ENCODE measurements at regions not wholly inside any gene's neighbourhood (a gene's known extent, or its start where the extent isn't known, plus 50 kb on each side); places are given as distances from the start of the nearest gene placed in this dataset.
A peak's percentile ranks its signal among the peaks of the same experiment; 100 is the strongest.
"Not testable (repeated sequence)": the region's sequence is repeated elsewhere in the genome, so short reads cannot be mapped to it uniquely, and the experiment has no call there.

DNA sequence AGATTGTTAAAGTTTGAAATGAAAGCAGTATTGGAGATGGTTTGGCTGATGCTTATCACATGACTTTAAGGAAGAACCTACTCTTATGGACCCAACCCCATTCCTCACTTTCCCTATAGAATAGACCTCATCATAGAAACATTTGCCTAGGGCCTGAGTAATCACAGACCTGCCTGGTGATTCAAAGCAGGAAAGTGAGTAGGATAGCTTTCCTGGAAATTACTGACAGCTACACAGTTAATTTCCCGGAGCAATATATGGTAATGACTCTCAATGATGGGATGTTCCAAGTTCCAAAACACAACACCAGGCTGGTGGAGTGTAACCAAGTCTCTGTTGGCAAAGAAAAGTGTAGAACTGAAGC is 233.8 kb downstream of the SIM1 start:
- intact Hi-C loops (cut with DNase I) = no loop called here

GRCh38 chr6:100230115-100230952 is 234.4 kb downstream of the SIM1 start:
- intact Hi-C loops (cut with DNase I) = no loop called here
- DNase-seq (ENCODE audit: low spot score) = no peak

More for the DNA sequence above, 233.8 kb downstream of the SIM1 start:
- DNase-seq (ENCODE audit: low spot score) = no peak

DNA sequence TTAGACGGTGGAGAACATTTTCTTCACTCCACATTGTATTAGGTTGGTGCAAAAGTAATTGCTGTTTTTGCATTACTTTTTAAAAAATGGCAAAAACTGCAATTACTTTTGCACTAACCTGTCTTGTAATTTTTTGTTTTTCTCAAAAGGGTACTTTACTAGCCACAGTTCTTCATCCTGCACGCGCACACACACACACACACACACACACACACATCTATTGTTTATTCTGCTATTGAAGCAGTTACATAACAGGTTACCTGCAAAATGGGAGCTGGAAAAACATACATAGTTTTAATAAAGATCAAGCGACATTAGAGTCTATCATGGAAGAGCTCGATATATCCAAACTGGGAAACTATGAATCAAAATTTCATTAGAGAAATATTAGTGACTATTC is 235.2 kb downstream of the SIM1 start:
- intact Hi-C loops (cut with DNase I) = no loop called here
- no peak for DNase-seq (ENCODE audit: low spot score)

GRCh38 chr6:100228834-100229441 is 234.9 kb upstream of the MCHR2 start:
- DNase-seq (ENCODE audit: low spot score) = peak; percentile 82
- intact Hi-C loops (cut with DNase I) = no loop called here

DNA sequence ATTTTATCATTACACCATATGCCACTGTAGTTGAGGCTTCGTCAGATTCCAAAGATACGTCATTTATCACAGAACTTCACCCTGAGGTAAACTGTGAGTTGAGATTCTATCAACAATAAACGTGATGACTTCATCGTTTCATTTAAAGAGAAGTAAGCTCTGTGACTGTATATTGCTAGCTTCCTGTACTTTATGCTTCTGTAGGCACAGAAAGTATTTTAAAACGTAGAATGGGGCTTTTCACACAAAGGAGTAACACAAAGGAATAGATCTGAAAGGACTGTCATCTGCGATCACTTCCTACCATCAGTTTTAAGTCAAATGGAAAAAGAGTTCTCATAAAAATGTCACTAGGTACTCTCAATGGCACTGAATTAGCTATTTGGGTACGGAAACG is 234.4 kb upstream of the MCHR2 start:
- DNase-seq (ENCODE audit: low spot score) = no peak
- intact Hi-C loops (cut with DNase I) = no loop called here

DNA sequence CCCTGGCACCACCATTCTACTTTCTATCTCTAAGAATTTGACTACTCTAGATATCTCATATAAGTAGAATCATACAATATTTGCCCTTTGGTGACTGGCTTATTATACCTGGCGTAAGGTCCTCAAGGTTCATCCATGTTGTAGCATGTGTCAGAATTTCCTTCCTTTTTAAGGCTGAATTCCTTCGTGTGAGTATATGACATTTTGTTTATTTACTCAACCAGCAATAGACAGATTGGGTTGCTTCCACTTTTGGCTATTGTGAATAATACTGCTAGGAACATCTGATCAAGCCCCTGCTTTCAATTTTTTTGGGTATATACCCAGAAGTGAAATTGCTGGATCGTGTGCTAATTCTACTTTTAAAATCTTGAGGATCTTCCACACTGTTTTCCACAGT is 232.8 kb upstream of the MCHR2 start:
- DNase-seq (ENCODE audit: low spot score) = no peak
- intact Hi-C loops (cut with DNase I) = no loop called here

DNA sequence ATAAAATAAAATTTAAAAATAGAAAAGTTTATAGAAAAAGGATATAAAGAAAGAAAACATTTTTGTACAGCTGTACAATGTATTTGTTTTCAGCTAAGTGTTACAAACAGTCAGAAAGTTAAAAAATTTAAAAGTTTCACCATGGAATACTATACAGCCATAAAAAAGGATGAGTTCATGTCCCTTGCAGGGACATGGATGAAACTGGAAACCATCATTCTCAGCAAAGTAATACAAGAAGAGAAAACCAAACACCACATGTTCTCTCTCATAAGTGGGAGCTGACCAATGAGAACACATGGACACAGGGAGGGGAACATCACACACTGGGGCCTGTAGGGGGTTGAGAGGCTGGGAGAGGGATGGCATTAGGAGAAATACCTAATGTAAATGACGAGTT is 229.9 kb upstream of the MCHR2 start:
- intact Hi-C loops (cut with DNase I); DNase-seq (ENCODE audit: low spot score): not testable (repeated sequence)

- intact Hi-C loops (cut with DNase I) = no loop called here
- no peak for DNase-seq (ENCODE audit: low spot score)
Measured at GRCh38 chr6:100220543-100220942, 226.5 kb upstream of the MCHR2 start.

- no peak for DNase-seq (ENCODE audit: low spot score)
- intact Hi-C loops (cut with DNase I) = no loop called here
Measured at GRCh38 chr6:100217225-100218012, 223.4 kb upstream of the MCHR2 start.

DNA sequence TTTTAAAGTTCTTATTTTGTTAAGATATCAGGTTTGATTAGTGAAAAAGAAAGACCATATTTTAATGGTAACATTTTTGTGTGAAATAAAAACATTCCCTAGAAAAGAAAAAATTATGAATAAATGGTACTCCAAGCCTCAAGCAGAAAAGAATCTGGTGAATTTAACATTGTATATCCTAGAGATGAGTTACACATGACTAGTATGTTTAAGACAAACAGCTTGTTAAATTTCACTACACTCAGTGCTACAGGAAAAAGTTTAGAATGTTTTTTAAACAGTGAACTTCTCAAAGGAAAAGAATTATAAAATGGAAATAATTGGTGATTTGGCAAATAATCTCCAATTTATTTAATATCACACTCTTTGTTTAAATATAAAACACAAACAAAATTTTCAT is 222.7 kb upstream of the MCHR2 start:
- no peak for DNase-seq (ENCODE audit: low spot score)
- intact Hi-C loops (cut with DNase I) = no loop called here

DNA sequence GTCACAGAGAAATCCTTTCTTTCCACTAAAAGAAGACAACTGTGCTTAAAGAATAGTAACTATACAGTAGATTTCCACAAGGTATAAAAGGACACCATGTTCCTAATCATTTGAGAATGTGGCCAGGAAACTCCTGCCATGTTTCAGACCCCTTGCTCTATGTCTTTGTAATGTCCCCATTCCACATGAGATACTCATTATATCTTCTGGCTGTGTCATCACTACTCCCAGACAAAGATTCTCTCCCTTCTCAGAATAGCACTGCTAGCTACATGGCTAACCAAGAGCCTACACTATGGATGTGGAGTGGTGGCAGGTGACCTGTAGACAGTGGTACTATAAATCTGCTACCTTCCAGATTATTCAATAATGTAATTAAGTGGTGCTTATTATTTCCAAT is 218.1 kb upstream of the MCHR2 start:
- intact Hi-C loops (cut with DNase I) = no loop called here
- no peak for DNase-seq (ENCODE audit: low spot score)

- intact Hi-C loops (cut with DNase I) = no loop called here
- DNase-seq (ENCODE audit: low spot score) = no peak
Measured at GRCh38 chr6:100210137-100211117, 216.4 kb upstream of the MCHR2 start.

DNA sequence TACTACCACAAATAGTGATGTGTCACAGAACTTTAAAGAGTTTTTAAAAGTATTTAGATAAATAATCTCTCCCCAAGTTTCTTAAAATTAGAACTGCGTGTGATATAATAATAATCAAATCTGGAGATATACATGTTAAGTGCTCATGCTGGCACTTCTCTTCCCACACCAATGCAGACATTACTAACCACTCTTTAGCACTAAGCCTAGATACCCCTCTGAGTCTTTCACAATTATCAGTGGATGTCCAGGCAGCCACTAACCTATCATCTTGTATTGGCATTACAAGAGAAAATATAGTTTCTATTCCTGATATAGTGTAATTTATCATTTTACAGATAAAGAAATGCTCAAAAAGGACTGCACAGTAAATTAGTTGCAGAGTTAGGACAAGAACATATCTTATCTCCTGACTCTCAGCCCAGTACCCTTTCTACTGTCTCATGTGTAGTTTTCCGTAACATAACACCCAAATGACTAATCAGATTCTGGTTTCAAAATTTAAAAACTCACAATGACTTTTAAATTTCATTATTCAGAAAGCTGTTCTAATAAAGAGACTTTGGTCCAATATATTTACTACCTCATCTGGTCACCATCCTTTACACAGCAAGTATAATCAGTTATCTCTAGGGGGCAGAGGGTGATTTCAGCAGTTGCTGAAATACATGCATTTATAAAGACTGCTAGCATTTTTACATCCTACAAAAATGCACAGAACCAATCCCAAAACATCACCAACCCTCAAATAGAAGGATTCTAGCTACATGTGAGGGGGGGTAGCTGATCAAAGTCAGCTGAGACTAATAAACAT is 215.5 kb upstream of the MCHR2 start:
- intact Hi-C loops (cut with DNase I) = no loop called here
- no peak for DNase-seq (ENCODE audit: low spot score)

- intact Hi-C loops (cut with DNase I) = no loop called here
- DNase-seq (ENCODE audit: low spot score) = no peak
Measured at GRCh38 chr6:100203400-100203799, 209.4 kb upstream of the MCHR2 start.

DNA sequence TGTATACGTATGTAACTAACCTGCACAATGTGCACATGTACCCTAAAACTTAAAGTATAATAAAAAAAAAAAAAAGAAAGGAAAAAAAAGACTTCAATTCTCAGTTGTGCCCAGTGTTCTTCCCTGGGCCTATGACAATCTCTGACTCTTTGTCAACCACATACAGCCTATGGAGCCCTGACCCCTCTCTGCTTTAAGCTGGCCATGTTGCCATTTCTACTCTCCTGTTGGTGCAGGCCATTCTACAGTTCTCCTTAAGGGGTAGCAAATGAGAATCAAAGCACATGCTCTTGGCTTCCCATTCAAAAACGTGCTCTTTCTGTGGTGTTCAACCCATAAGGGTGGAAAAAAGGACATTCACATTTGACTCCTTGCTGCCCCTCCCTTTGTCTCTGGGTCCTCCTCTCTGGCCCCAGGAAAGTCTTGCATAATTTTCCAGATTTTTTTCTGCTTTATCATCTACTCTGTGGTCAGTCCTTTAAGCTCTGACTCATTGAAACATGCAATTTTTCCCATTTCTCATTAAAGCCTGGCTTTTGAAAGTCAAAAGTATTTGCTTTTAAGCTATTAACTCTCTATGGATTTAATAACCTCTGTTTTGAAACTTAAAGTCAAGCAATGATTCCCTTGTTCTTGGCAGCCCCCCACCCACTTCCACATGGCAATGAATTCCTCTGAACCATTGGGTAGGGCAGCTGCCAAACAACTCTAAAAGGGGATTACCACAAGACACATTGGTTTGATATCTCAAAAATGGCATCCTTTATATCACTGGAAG is 208.6 kb upstream of the MCHR2 start:
- intact Hi-C loops (cut with DNase I) = no loop called here
- no peak for DNase-seq (ENCODE audit: low spot score)

- intact Hi-C loops (cut with DNase I) = not testable (repeated sequence)
Measured at GRCh38 chr6:100196214-100196982, 202.4 kb upstream of the MCHR2 start.

DNA sequence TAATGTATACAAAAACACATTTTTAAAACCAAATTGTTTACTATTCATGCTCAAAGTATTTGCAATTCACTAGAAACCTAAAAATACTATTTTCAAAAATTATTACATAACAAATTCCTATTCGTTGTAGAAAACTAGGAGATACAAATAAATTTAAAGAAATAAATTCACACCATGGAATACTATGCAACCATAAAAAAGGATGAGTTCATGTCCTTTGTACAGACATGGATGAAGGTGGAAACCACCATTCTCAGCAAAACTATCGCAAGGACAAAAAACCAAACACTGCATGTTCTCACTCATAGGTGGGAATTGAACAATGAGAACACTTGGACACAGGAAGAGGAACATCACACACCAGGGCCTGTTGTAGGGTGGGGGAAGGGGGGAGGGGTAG is 201.2 kb upstream of the MCHR2 start:
- intact Hi-C loops (cut with DNase I); DNase-seq (ENCODE audit: low spot score): not testable (repeated sequence)

More at GRCh38 chr6:100196214-100196982, 202.4 kb upstream of the MCHR2 start:
- DNase-seq (ENCODE audit: low spot score) = not testable (repeated sequence)

Data from posterior vena cava (tissue), 2 donors.